ENCODE measurements at regions not wholly inside any gene's neighbourhood (a gene's known extent, or its start where the extent isn't known, plus 50 kb on each side); places are given as distances from the start of the nearest gene placed in this dataset.

GRCh38 chr14:101331661-101332169 is 229.6 kb upstream of the DIO3 start:
- H3K27me3 ChIP-seq (ENCODE audit: control insufficient read depth, insufficient read depth, low read length), result no peaks in the 10 kb centered on the region
- in situ Hi-C loops (cut with HindIII; ENCODE audit: low pct_unique_long_range_greater_than_20kb, low sequenced_read_pairs), result no loop called here
- TF ChIP-seq REST (IDR thresholded peaks at IDR 0.05; ENCODE audit: insufficient read depth in 1 of 2, low read depth in 2 of 2, low read length in 1 of 2), result no peak
- TF ChIP-seq TCF7L2 (IDR thresholded peaks at IDR 0.05; ENCODE audit: low read depth, low read length), result no peak
- no peak for TF ChIP-seq SIN3A (IDR thresholded peaks at IDR 0.05; ENCODE audit: borderline replicate concordance, insufficient read depth, low read depth, low read length)
- H3K36me3 ChIP-seq (ENCODE audit: control insufficient read depth, insufficient read depth, low read length), result no peaks in the 10 kb centered on the region
- BruUV-seq (replicated peaks), result no TSS peak
- POLR2A ChIA-PET, result no interaction called here
- intact Hi-C loops (cut with micrococcal nuclease; ENCODE audit: unreplicated experiment), result no loop called here
- no peaks in the 10 kb centered on the region for H3K4me1 ChIP-seq (ENCODE audit: control insufficient read depth, insufficient read depth, low read length)
- no peaks in the 10 kb centered on the region for H3K9me3 ChIP-seq (ENCODE audit: control insufficient read depth, insufficient read depth, low read depth, low read length)
- no peak for DNase-seq (ENCODE audit: low read depth, low spot score)
- H3K4me3 ChIP-seq (ENCODE audit: low read depth in 2 of 2, low read length in 2 of 2), result no peak overlapping the region
- CTCF ChIA-PET, result no interaction called here
- ATAC-seq, result no peak
- no peak overlapping the region for H3K27ac ChIP-seq (ENCODE audit: low read length)

GRCh38 chr14:101332281-101332680 is 229.0 kb upstream of the DIO3 start:
- in situ Hi-C loops (cut with HindIII; ENCODE audit: low pct_unique_long_range_greater_than_20kb, low sequenced_read_pairs), result no loop called here
- DNase-seq (ENCODE audit: low read depth, low spot score) (no peak), ATAC-seq (no peak)
- ChIA-PET POLR2A (no interaction called here), CTCF (no interaction called here)
- no peak overlapping the region for H3K27ac ChIP-seq (ENCODE audit: low read length)
- no peaks in the 10 kb centered on the region for H3K9me3 ChIP-seq (ENCODE audit: control insufficient read depth, insufficient read depth, low read depth, low read length)
- H3K4me1 ChIP-seq (ENCODE audit: control insufficient read depth, insufficient read depth, low read length), result no peaks in the 10 kb centered on the region
- H3K4me3 ChIP-seq (ENCODE audit: low read depth in 2 of 2, low read length in 2 of 2), result no peak overlapping the region
- H3K36me3 ChIP-seq (ENCODE audit: control insufficient read depth, insufficient read depth, low read length), result no peaks in the 10 kb centered on the region
- TF ChIP-seq TCF7L2 (IDR thresholded peaks at IDR 0.05; ENCODE audit: low read depth, low read length) (no peak), POLR2AphosphoS5 (IDR thresholded peaks at IDR 0.05; ENCODE audit: low read depth, low read length) (no peak), CTCF (IDR thresholded peaks at IDR 0.05) (no peak), SIN3A (IDR thresholded peaks at IDR 0.05; ENCODE audit: borderline replicate concordance, insufficient read depth, low read depth, low read length) (no peak), REST (IDR thresholded peaks at IDR 0.05; ENCODE audit: insufficient read depth in 1 of 2, low read depth in 2 of 2, low read length in 1 of 2) (no peak)
- intact Hi-C loops (cut with micrococcal nuclease; ENCODE audit: unreplicated experiment), result no loop called here
- H3K27me3 ChIP-seq (ENCODE audit: control insufficient read depth, insufficient read depth, low read length), result no peaks in the 10 kb centered on the region
- BruUV-seq (replicated peaks), result no TSS peak

All from Panc1 (cell line).